Activated naive CD4-positive, alpha-beta T cell treated with anti-CD3 and anti-CD28 coated beads for 36 hours (primary cell): ENCODE measurements at regions not wholly inside any gene's neighbourhood (a gene's known extent, or its start where the extent isn't known, plus 50 kb on each side); places are given as distances from the start of the nearest gene placed in this dataset.

ENCODE experiments used
- CTCF ChIA-PET: fragments of 350-600 bp; sonication (Branson Sonifier 250); formaldehyde crosslinking; loops from one replicate; lab custom pipeline; 2021; ENCODE audit warnings: antibody characterized with exemption; lab: Charles Lee
- DNase-seq: peaks from one replicate; pipeline ENCODE4 v3.0.0-alpha.2; 2020
- H3K27ac Mint-ChIP-seq: one replicate; pipeline ENCODE4 v1.8.0; 2021; ENCODE audit warnings: mild to moderate bottlenecking, mixed read lengths
- H3K27me3 Mint-ChIP-seq: one replicate; pipeline ENCODE4 v1.8.0; 2021; ENCODE audit warnings: low read depth, mixed read lengths
- H3K36me3 Mint-ChIP-seq: one replicate; pipeline ENCODE4 v1.8.0; 2021; ENCODE audit warnings: low read depth, mixed read lengths
- H3K4me1 Mint-ChIP-seq: one replicate; pipeline ENCODE4 v1.8.0; 2021; ENCODE audit warnings: low read depth, mixed read lengths
- H3K4me3 Mint-ChIP-seq: one replicate; pipeline ENCODE4 v1.8.0; 2021; ENCODE audit warnings: mild to moderate bottlenecking, moderate library complexity, mixed read lengths
- H3K9me3 Mint-ChIP-seq: one replicate; pipeline ENCODE4 v1.8.0; 2021; ENCODE audit warnings: mixed read lengths
- intact Hi-C: fragments of 100-400 bp; cut with micrococcal nuclease; formaldehyde crosslinking; loops from one replicate; pipeline ENCODE4 v1.15.1; 2023

DNA sequence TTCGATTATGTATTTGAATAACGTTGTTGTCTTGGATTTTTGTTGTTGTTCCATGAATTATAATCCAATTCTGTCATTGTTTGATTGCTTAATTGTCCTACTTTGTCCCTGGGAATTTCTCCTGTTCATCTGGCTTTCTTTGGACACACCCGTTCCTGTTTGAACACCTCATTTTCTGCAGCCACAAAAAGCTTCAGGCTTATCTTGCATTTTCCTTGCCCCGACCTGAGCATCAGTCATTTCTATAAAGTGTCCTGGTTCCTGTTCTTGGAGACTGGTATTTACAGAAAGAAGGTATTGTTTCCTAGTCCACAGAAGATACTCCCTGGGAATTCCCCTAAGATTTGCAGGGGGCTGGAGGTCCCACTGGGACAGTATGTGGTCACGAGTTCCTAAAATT is 731.8 kb upstream of the ARGLU1 start:
- intact Hi-C loops, result no loop called here
- Mint-ChIP-seq H3K4me3 (no peak overlapping the region), H3K27me3 (no peaks in the 10 kb centered on the region), H3K4me1 (no peaks in the 10 kb centered on the region), H3K9me3 (no peaks in the 10 kb centered on the region), H3K27ac (no peak overlapping the region), H3K36me3 (no peaks in the 10 kb centered on the region)
- CTCF ChIA-PET, result no interaction called here
- no peak for DNase-seq

DNA sequence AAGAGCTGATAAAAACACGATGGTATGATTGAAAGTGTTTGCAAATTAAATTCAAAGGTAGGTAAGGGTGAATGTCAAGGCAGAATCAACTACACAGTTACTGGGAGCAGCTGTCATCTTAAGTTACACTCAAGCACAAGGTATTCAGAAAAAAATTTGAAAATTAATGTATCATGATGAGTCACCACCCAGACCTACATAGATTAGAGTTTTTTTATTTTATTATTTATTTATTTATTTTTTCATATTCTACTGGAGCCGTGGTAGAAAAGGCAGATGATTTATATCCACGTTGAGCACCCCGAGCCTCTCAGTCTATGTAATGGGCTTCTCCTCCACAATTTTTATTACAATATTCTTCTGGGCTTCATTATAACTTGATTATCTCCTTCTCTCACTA is 728.9 kb upstream of the ARGLU1 start:
- Mint-ChIP-seq H3K4me1 (no peaks in the 10 kb centered on the region), H3K27me3 (no peaks in the 10 kb centered on the region)
- CTCF ChIA-PET, result no interaction called here

DNA sequence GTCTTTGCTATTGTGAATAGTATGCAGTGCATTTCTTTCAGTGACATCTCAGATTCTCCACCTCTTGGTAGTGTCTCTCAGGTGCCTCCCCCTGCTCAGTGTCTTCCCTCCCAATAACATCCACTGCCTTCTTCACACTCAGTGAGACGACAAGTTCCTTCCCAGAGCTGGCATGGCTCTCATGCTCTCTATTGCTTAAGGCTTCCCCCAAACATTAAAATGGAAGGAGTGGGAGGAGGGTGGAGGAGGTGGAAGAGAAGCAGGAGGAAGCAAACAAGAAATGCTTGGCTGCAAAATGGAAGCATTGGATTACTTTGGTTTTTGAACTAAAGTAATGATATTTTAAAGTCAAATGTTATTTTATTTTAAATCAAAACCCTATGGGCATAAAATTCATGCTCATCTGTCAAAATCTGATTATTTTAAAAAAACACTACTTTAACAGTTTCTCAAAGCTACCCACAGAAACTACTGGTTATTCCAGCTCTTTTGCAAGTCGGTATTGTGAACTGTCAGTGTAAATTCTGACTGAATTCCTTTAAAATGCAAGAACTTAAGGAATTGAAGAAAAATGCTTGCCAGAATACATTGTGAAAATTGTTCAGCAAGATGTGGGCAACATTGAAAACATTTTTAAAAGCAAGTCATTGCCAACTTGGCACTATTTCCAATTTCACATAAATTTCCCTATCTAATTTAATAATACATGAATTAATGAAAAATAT is 727.6 kb upstream of the ARGLU1 start:
- CTCF ChIA-PET, result no interaction called here
- Mint-ChIP-seq H3K4me1 (no peaks in the 10 kb centered on the region), H3K27ac (no peak overlapping the region), H3K36me3 (no peaks in the 10 kb centered on the region), H3K9me3 (peaks cover 3% of the 10 kb centered on the region), H3K4me3 (no peak overlapping the region), H3K27me3 (no peaks in the 10 kb centered on the region)
- intact Hi-C loops, result no loop called here
- DNase-seq, result no peak

More for the DNA sequence above, 728.9 kb upstream of the ARGLU1 start:
- H3K27ac Mint-ChIP-seq, result no peak overlapping the region
- no peaks in the 10 kb centered on the region for H3K36me3 Mint-ChIP-seq
- no peak overlapping the region for H3K4me3 Mint-ChIP-seq
- DNase-seq, result no peak
- intact Hi-C loops, result no loop called here
- peaks cover 3% of the 10 kb centered on the region for H3K9me3 Mint-ChIP-seq

DNA sequence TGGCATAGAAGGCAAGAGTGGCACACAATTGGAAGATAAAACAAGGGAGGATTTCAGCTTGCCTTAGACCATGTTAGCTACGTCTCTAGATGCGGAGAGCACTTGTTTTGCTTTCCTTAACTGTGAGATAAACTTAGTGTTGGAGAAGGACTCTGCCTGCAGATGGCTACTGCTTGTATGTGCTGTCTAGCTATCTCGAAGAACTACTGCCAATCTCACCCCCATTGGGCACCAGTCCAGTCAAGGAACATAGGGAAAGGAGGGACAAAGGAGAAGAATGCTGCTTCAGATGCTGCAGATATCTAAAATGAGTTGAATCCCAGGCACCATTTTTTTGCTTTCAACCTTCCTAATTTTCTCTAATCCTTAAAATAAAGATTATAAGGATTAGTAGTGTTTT is 726.0 kb upstream of the ARGLU1 start:
- DNase-seq, result no peak
- H3K4me1 Mint-ChIP-seq, result no peaks in the 10 kb centered on the region
- no peaks in the 10 kb centered on the region for H3K36me3 Mint-ChIP-seq
- no peak overlapping the region for H3K27ac Mint-ChIP-seq
- CTCF ChIA-PET, result no interaction called here
- H3K27me3 Mint-ChIP-seq, result no peaks in the 10 kb centered on the region
- intact Hi-C loops, result no loop called here
- peaks cover 5% of the 10 kb centered on the region for H3K9me3 Mint-ChIP-seq
- no peak overlapping the region for H3K4me3 Mint-ChIP-seq

DNA sequence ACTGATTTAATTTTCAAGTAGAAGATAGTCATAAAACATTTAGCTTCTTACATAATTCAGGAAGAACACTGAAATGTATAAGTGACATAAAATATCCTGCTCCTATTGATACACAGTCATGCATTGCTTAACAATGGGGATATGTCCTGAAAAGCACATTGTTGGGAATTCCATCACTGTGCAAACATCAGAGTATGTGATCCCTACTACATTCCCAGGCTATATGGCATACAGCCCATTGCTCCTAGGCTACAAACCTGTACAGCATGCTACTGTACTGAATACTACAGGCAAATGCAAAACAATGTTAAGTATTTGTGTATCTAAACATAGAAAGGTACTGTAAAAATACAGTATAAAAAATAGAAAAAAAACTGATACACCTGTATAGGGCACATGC is 723.9 kb upstream of the ARGLU1 start:
- no peaks in the 10 kb centered on the region for H3K4me1 Mint-ChIP-seq
- H3K9me3 Mint-ChIP-seq, result peaks cover 9% of the 10 kb centered on the region
- H3K27me3 Mint-ChIP-seq, result no peaks in the 10 kb centered on the region
- CTCF ChIA-PET, result no interaction called here
- intact Hi-C loops, result no loop called here
- H3K27ac Mint-ChIP-seq, result no peak overlapping the region
- no peak overlapping the region for H3K4me3 Mint-ChIP-seq
- DNase-seq, result no peak
- H3K36me3 Mint-ChIP-seq, result no peaks in the 10 kb centered on the region

DNA sequence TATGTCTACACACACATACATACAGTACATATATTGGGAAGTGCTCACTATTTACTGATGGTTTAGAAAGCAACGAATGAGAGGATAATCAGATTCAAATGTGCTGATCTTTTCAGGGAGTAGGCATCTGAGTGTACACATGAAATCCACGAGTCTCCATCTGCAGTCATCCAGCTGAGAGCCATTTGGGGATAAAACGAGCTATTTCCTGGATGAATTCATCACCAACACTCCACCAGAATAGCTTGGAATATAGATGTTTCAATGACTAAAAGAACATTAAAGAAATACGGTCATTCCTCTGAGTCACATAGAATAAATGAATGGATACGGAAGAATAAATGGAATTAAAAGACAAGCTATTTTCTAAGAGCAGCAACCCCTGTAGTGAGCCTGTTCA is 721.6 kb upstream of the ARGLU1 start:
- no peaks in the 10 kb centered on the region for H3K36me3 Mint-ChIP-seq
- CTCF ChIA-PET, result no interaction called here
- intact Hi-C loops, result no loop called here
- no peaks in the 10 kb centered on the region for H3K4me1 Mint-ChIP-seq
- no peak for DNase-seq
- H3K27ac Mint-ChIP-seq, result no peak overlapping the region
- H3K9me3 Mint-ChIP-seq, result peaks cover 9% of the 10 kb centered on the region
- H3K27me3 Mint-ChIP-seq, result no peaks in the 10 kb centered on the region
- no peak overlapping the region for H3K4me3 Mint-ChIP-seq

DNA sequence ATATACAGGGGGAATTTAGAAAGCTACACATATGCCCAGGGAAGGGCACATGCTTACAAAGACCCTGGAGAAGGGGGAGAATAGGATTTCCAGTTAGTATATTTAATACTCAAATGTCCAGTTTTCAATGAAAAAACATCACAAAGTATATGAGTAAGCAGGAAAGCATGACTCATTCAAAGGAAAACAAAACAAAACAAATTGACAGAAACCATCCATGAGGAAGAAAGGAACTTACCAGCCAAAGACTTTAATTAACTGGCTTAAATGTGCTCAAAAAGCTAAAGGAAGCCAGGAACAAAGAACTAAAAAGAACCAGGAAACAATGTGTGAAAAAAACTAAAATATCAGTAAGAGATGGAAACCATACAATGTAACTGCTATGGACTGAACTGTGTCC is 716.2 kb upstream of the ARGLU1 start:
- Mint-ChIP-seq H3K27ac (no peak overlapping the region), H3K36me3 (no peaks in the 10 kb centered on the region), H3K27me3 (no peaks in the 10 kb centered on the region), H3K4me1 (no peaks in the 10 kb centered on the region), H3K4me3 (no peak overlapping the region), H3K9me3 (peaks cover 10% of the 10 kb centered on the region)
- CTCF ChIA-PET, result interaction anchor here (0.5 kb wide), 1 partner anchor 1164 kb away, joined by 5 read pairs; no protein-coding TSS in a partner anchor
- intact Hi-C loops, result no loop called here
- no peak for DNase-seq

DNA sequence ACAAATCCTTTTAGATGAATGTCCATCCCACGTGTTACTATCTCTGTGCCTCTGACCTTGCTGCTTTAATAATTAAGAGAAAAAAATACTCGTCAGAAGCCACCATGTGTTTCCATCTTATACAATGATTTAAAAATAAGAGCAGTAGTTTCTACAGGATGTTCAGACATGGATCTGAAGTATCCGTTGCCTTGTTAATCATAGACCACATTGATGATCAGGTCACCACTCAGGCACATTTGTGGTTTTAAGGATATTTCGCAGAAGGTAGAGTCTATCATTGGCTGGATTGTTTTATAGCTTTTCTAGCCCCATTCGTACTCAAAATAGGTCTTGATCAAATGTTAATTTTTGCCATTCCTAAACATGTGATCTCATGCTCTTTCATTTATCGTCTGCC is 710.0 kb upstream of the ARGLU1 start:
- Mint-ChIP-seq H3K4me1 (no peaks in the 10 kb centered on the region), H3K9me3 (peaks cover 5% of the 10 kb centered on the region), H3K36me3 (no peaks in the 10 kb centered on the region), H3K4me3 (no peak overlapping the region), H3K27ac (no peak overlapping the region), H3K27me3 (no peaks in the 10 kb centered on the region)
- no peak for DNase-seq
- CTCF ChIA-PET, result no interaction called here
- intact Hi-C loops, result no loop called here

DNA sequence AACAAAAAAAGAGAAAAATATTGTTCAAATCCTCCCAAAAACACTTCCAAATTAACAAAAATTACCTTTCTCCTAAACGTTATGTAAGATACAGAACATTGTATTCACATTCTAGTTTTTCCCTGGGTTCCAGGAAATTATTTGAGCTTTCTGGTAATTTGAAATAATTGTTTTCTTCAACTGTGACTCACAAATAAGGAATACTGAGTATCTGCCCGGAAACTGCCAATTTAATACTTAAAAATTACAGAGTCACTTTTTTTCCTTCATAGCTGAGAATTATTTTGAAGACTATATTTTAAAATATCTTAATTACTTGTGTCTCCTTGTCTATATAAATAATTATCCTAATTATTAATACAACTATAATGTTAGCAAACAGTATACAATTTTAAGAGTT is 709.0 kb upstream of the ARGLU1 start:
- Mint-ChIP-seq H3K27ac (no peak overlapping the region), H3K27me3 (no peaks in the 10 kb centered on the region), H3K4me3 (no peak overlapping the region), H3K36me3 (no peaks in the 10 kb centered on the region), H3K4me1 (no peaks in the 10 kb centered on the region), H3K9me3 (peaks cover 1% of the 10 kb centered on the region)
- DNase-seq, result no peak
- CTCF ChIA-PET, result no interaction called here
- intact Hi-C loops, result no loop called here

DNA sequence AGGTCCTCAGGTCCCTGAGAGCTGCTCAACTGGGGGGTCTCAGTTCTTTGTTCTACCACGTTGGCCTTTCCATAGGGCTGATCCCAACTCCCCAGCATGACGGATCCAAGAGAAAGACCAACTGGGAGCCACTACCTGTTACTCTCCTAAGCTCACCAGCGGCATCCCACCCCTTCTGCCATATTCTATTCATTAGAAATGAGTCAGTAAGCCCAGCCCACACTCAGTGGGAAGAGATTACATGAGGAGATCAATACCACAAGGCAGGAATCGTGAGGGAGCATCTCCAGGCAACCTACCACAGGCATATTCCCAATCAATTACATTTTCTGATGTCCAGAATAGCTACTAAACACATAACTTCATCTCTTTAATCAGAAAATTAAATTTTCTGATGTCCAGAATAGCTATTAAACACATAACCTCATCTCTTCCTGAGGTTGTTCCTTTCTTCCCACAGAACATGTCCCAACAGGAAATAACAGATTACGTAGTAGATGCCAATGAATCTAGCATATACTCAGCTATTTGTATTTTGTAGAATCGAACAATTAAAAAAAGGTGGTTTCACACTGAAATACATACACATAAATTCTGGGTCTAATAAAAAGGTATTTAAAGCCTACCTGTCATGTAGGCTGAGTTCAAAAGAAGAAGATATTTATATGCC is 708.1 kb upstream of the ARGLU1 start:
- CTCF ChIA-PET, result no interaction called here
- no peak for DNase-seq
- Mint-ChIP-seq H3K4me3 (no peak overlapping the region), H3K4me1 (no peaks in the 10 kb centered on the region), H3K27ac (no peak overlapping the region), H3K27me3 (no peaks in the 10 kb centered on the region), H3K9me3 (peaks cover 2% of the 10 kb centered on the region), H3K36me3 (no peaks in the 10 kb centered on the region)
- intact Hi-C loops, result no loop called here

DNA sequence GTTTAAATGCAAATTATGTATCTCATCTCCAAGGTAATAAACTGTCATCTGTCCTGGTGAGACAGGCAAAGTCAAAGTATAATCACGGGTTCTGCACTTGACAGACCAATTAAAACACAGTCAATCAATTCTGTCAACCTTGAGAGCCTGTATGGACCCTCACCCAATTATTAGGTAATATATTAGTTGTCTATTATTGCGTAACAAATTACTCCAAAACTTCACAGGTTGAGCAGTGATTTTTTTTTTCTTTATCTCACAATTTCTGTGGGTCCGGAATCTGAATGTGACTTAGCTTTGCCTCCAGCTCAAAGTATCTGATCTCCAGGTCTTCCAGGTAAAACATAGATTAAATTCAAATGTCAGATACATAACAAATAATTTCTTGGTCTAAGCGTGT is 707.4 kb upstream of the ARGLU1 start:
- Mint-ChIP-seq H3K27ac (no peak overlapping the region), H3K36me3 (no peaks in the 10 kb centered on the region), H3K4me1 (no peaks in the 10 kb centered on the region), H3K4me3 (no peak overlapping the region), H3K9me3 (peaks cover 3% of the 10 kb centered on the region), H3K27me3 (no peaks in the 10 kb centered on the region)
- intact Hi-C loops, result no loop called here
- CTCF ChIA-PET, result no interaction called here
- DNase-seq, result no peak

DNA sequence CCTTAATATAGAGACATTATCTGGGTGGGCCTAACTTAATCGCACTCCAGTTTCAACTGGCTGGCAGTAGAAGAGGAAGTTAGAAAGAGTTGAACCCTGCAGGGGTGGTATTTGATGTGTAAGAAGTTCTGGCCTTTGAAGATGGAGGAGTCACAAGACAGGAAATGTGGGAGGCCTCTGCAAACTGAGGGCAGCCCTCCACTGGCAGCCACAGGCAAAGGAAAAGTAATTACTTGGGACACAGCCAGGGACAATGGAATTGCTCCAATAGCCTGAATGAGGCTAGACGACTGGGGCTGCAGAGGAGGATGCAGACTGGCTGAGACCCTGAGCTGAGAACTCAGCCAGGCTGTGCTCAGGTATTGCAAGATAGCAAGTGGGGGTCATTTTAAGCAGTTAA is 703.3 kb upstream of the ARGLU1 start:
- Mint-ChIP-seq H3K36me3 (no peaks in the 10 kb centered on the region), H3K27me3 (no peaks in the 10 kb centered on the region), H3K9me3 (peaks cover 4% of the 10 kb centered on the region), H3K4me3 (no peak overlapping the region), H3K27ac (no peak overlapping the region), H3K4me1 (no peaks in the 10 kb centered on the region)
- CTCF ChIA-PET, result no interaction called here
- intact Hi-C loops, result no loop called here
- no peak for DNase-seq

DNA sequence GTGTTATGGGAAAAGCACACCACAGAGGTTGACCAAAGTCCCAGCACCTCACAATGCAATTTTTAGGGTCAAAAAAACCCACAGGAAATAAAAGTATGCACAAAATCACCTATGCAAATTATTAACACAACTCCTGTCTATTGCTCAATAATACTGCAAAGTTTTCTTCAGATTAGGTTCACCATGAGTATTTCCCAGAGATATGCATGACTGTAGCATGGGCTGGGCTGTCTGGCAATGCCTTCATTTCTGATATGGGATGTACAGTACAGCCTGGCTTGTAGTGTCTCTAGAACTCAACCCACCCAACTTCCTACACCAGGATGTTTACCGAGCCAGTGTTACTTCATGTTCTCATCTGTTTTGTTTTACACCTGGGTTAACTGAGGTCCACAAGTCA is 698.7 kb upstream of the ARGLU1 start:
- Mint-ChIP-seq H3K4me1 (no peaks in the 10 kb centered on the region), H3K27me3 (no peaks in the 10 kb centered on the region), H3K36me3 (no peaks in the 10 kb centered on the region), H3K27ac (no peak overlapping the region), H3K9me3 (peaks cover 6% of the 10 kb centered on the region), H3K4me3 (no peak overlapping the region)
- DNase-seq, result no peak
- CTCF ChIA-PET, result no interaction called here
- intact Hi-C loops, result no loop called here
